ENCODE measurements at regions not wholly inside any gene's neighbourhood (a gene's known extent, or its start where the extent isn't known, plus 50 kb on each side); places are given as distances from the start of the nearest gene placed in this dataset.

DNA sequence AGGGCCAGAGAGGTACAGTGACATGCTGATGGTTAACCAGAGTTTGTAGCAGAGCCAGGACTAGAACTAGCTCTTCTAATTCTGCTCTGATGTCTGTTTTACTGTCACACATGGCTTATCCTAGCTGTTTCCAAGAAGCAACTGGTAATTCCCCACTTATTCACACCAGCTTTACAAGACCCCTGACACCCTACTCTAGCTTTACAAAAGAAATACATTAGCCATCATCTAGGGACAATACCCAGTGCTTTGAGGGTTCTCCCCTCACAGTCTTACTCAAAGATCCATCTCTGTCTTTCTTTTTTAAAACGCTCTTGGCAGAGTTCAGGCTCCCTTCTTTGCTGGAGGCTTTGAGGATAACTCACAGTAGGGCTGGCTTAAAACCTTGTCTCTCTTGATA is 197.3 kb upstream of the PMFBP1 start:
- TF ChIP-seq, protein P1, sequence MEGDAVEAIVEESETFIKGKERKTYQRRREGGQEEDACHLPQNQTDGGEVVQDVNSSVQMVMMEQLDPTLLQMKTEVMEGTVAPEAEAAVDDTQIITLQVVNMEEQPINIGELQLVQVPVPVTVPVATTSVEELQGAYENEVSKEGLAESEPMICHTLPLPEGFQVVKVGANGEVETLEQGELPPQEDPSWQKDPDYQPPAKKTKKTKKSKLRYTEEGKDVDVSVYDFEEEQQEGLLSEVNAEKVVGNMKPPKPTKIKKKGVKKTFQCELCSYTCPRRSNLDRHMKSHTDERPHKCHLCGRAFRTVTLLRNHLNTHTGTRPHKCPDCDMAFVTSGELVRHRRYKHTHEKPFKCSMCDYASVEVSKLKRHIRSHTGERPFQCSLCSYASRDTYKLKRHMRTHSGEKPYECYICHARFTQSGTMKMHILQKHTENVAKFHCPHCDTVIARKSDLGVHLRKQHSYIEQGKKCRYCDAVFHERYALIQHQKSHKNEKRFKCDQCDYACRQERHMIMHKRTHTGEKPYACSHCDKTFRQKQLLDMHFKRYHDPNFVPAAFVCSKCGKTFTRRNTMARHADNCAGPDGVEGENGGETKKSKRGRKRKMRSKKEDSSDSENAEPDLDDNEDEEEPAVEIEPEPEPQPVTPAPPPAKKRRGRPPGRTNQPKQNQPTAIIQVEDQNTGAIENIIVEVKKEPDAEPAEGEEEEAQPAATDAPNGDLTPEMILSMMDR (IDR thresholded peaks at IDR 0.05; ENCODE audit: low read depth, low read length), result no peak
- no peak overlapping the region for H3K4me3 ChIP-seq (replicated peaks in 1 of 2; ENCODE audit: low read depth in 2 of 2, low read length in 2 of 2)
- DNase-seq (ENCODE audit: low read depth in 2 of 2), result no peak

DNA sequence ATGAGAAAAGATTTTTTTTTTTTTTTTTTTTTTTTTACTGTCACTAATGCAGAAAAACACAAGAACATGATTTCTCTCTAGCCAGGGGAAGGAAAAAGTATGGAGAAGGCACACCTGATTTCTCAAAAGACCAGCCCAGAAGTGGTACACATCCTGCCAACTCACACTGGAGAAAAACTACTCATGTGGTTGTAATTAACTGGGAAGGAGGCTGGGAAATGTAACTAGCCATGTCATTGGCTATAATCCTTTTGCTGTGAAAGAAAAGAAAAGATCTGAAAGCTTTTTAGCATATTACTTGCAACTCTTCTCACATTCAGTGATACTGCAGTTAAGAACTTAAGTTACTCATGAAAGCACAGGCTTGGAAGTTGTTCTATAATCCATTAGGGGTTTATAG is 195.9 kb upstream of the PMFBP1 start:
- TF ChIP-seq, protein P1 (IDR thresholded peaks at IDR 0.05; ENCODE audit: low read depth, low read length), result no peak
- no peak overlapping the region for H3K4me3 ChIP-seq (replicated peaks in 1 of 2; ENCODE audit: low read depth in 2 of 2, low read length in 2 of 2)
- DNase-seq (ENCODE audit: low read depth in 2 of 2), result no peak

DNA sequence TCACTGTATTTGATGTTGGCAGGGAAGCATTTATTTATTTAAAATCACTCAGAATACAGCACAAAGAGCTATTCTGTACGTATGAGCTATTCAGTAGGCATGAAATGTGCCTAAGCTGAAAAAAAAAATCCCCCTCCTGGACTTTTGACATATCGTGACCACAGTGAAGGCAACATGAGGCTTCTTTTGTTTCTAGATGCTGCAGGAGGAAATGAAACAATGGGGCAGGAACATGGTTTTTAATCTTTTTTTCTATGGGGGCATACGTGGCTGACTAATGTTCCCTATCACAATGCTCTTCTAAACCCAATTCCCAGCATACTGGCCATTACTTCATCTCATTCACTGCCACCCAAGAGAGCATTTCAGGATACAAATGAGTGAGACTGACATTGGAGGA is 191.0 kb upstream of the PMFBP1 start:
- TF ChIP-seq, protein P1 (IDR thresholded peaks at IDR 0.05; ENCODE audit: low read depth, low read length), result no peak
- no peak overlapping the region for H3K4me3 ChIP-seq (replicated peaks in 1 of 2; ENCODE audit: low read depth in 2 of 2, low read length in 2 of 2)
- DNase-seq (ENCODE audit: low read depth in 2 of 2), result peak; percentile 62 to 91

DNA sequence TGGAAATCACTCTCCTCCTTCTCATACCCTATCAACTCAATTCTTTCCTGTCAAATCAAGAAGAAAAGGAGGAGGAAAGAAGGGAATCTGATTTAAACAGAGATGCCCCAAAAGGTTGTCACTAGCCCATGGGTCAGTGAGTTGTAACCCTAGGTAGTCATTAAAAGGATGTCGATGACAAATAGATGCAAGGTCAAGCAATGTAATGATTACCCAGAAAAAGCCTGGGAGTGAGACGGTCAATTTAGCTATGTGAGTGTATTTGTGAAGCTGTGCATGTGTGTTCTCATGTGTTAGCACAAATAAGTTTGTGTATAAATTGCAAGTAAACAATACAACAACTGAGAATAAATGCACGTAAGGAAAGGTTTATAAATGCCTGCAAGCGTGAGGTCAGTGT is 190.5 kb upstream of the PMFBP1 start:
- no peak for DNase-seq (ENCODE audit: low read depth in 2 of 2)
- no peak overlapping the region for H3K4me3 ChIP-seq (replicated peaks in 1 of 2; ENCODE audit: low read depth in 2 of 2, low read length in 2 of 2)
- TF ChIP-seq, protein P1 (IDR thresholded peaks at IDR 0.05; ENCODE audit: low read depth, low read length), result no peak

DNA sequence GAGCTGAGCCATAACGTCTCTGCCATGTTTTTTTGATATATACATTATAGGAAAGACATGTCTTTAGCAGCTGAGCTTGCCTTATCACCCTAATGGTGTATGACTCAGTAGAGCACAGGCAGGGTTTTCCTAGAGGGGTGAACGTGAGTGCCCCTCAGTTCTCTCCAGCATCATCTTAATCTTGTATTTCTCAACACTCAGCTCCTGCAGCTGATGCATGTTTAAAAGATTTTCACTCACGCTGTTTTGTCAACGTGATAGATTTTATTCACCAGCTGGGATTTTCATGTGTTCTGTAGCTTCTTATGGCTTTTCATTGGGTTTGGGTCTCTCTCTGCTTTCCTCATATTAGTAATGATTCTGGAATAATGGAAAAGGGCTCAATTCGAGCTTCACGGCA is 186.0 kb upstream of the PMFBP1 start:
- TF ChIP-seq, protein P1 (IDR thresholded peaks at IDR 0.05; ENCODE audit: low read depth, low read length), result no peak

DNA sequence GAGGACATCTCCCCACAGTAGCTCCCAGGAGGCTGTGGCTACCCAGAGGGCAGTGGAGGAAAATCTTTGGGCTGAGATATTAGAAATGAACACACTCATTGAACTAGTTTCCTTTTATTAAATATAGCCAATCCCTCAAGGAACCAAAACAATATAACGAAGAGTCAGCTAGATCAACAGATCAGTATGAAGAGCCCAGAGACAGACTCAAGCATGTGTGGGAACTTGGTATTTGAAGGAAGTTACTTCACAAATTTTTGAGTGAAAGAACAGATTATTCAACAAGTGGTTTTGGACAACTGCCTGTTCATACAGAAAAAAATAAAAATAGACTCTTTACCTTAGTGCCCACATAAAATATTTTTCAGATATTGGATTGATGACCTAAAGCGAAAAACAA is 183.6 kb upstream of the PMFBP1 start:
- no peak overlapping the region for H3K4me3 ChIP-seq (replicated peaks in 1 of 2; ENCODE audit: low read depth in 2 of 2, low read length in 2 of 2)
- TF ChIP-seq, protein P1 (IDR thresholded peaks at IDR 0.05; ENCODE audit: low read depth, low read length), result no peak
- DNase-seq (ENCODE audit: low read depth in 2 of 2), result peak; percentile 66 to 76

More for the DNA sequence above, 186.0 kb upstream of the PMFBP1 start:
- DNase-seq (ENCODE audit: low read depth in 2 of 2), result peak; percentile 59 to 69
- no peak overlapping the region for H3K4me3 ChIP-seq (replicated peaks in 1 of 2; ENCODE audit: low read depth in 2 of 2, low read length in 2 of 2)

DNA sequence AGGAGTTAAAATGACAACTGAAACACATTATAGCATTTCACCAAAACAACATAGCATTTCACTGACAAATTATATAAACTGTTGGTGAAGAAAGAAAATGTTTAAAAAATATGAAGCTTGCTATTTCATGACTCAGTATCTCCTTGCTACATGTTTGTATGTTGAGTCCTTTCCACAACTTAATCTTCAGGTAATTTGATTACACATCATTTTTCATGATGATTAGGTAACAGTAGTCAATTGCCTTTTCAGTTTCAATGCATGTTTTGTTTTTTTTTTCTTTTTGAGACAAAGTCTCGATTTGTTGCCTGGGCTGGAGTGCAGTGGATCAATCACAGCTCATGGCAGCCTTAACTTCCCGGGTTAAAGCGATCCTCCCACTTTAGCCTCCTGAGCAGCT is 177.8 kb upstream of the PMFBP1 start:
- DNase-seq (ENCODE audit: low read depth in 2 of 2), result no peak
- H3K4me3 ChIP-seq (replicated peaks in 1 of 2; ENCODE audit: low read depth in 2 of 2, low read length in 2 of 2), result no peak overlapping the region
- TF ChIP-seq, protein P1 (IDR thresholded peaks at IDR 0.05; ENCODE audit: low read depth, low read length), result no peak

Measured in cardiac fibroblast (primary cell).